HepG2 (cell line): ENCODE measurements at regions not wholly inside any gene's neighbourhood (a gene's known extent, or its start where the extent isn't known, plus 50 kb on each side); places are given as distances from the start of the nearest gene placed in this dataset.
A peak's percentile ranks its signal among the peaks of the same experiment; 100 is the strongest.

ENCODE experiments used
- ATAC-seq: fragments of 200-7000 bp; cut with Tn5 transposase; 3 replicates; pipeline ENCODE4 v1.9.1; 2020; ENCODE audit warnings: mild to moderate bottlenecking, moderate library complexity
- BruUV-seq: library from RNA; stranded (reverse); fragments of 400-500 nt; replicated peaks from 2 replicates; lab custom pipeline; 2021; lab: Mats Ljungman, UMichigan
- CTCF ChIA-PET: fragments of 300-600 bp; formaldehyde crosslinking; extraction: SDS; loops from one replicate; lab custom pipeline; 2021; ENCODE audit warnings: low total read pairs, inconsistent platforms, low intra/inter-chr PET ratio; lab: Yijun Ruan, JAX
- POLR2A ChIA-PET: fragments of 350-600 bp; sonication (Branson Sonifier 250); formaldehyde crosslinking; loops from one replicate; lab custom pipeline; 2020; ENCODE audit warnings: antibody characterized with exemption, inconsistent platforms; lab: Yijun Ruan, JAX
- DNase-seq: peaks from one replicate; pipeline ENCODE4 v3.0.0-alpha.2; 2015; ENCODE audit warnings: low spot score
- FAIRE-seq: peaks from 3 replicates; lab custom pipeline; 2011; peaks lifted over from hg19 to GRCh38; lab: Jason Lieb, UNC
- H2AFZ ChIP-seq: one replicate; pipeline ENCODE4 v1.6.1; 2011; ENCODE audit warnings: low read length, inconsistent platforms
- H3K27ac ChIP-seq: fragments of 300-600 bp; 3 replicates; pipeline ENCODE4 v1.8.0; 2011; ENCODE audit warnings: mixed run types, mild to moderate bottlenecking, mixed read lengths, low read length, inconsistent platforms; ENCODE audit not compliant: insufficient read depth; ENCODE audit errors: extremely low read length
- H3K27me3 ChIP-seq, 2 experiments: fragments of 200-600 bp in 1 of 2; 2 replicates in 1 of 2; 3 replicates in 1 of 2; pipeline versions ENCODE4 v1.6.0 to v1.8.0; 2011; ENCODE audit warnings: low read length in 2 of 2, mild to moderate bottlenecking in 2 of 2, moderate library complexity in 2 of 2, inconsistent platforms in 1 of 2; ENCODE audit not compliant: insufficient read depth in 2 of 2, control insufficient read depth in 1 of 2
- H3K36me3 ChIP-seq, 2 experiments: fragments of 200-600 bp in 1 of 2; replicated peaks in 1 of 2; 2 replicates in 1 of 2; 3 replicates in 1 of 2; pipeline versions ENCODE4 v1.5.1 to v1.8.0; 2011; ENCODE audit warnings: low read length in 2 of 2, inconsistent platforms in 1 of 2; ENCODE audit not compliant: insufficient read depth in 2 of 2, control insufficient read depth in 1 of 2
- H3K4me1 ChIP-seq: 2 replicates; pipeline ENCODE4 v1.5.1; 2012; ENCODE audit warnings: low read length, inconsistent platforms; ENCODE audit not compliant: insufficient read depth
- H3K4me2 ChIP-seq: 2 replicates; pipeline ENCODE4 v1.6.0; 2011; ENCODE audit warnings: low read depth, low read length, inconsistent platforms
- H3K4me3 ChIP-seq, 3 experiments: fragments of 200-600 bp in 1 of 3; sonication (generic), shearing (Covaris generic) in 1 of 3; replicated peaks in 1 of 3; 2 replicates each; pipeline ENCODE4 v1.5.1; 2011 to 2016; ENCODE audit warnings: low read length in 3 of 3, inconsistent platforms in 2 of 3, low read depth in 2 of 3, mild to moderate bottlenecking in 2 of 3, control low read depth in 1 of 3, mixed read lengths in 1 of 3; ENCODE audit not compliant: insufficient read depth in 1 of 3
- H3K79me2 ChIP-seq: one replicate; pipeline ENCODE4 v1.6.1; 2011; ENCODE audit warnings: low read length, inconsistent platforms; ENCODE audit not compliant: insufficient read depth
- H3K9ac ChIP-seq: 2 replicates; pipeline ENCODE4 v1.6.0; 2011; ENCODE audit warnings: mild to moderate bottlenecking, low read depth, low read length, inconsistent platforms; ENCODE audit not compliant: insufficient read depth
- H3K9me3 ChIP-seq: 2 replicates; pipeline ENCODE4 v1.5.1; 2012; ENCODE audit warnings: mild to moderate bottlenecking, low read length
- H4K20me1 ChIP-seq: 2 replicates; pipeline ENCODE4 v1.6.0; 2011; ENCODE audit warnings: inconsistent platforms, mild to moderate bottlenecking, low read length, moderate library complexity; ENCODE audit not compliant: insufficient read depth
- ELF3 ChIP-seq: IDR thresholded peaks from 2 replicates; pipeline ENCODE4 v1.6.1; 2016; ENCODE audit warnings: missing genetic modification reagents, missing compliant biosample characterization
- GATAD2A ChIP-seq: IDR thresholded peaks from 2 replicates; pipeline ENCODE4 v1.6.1; 2016
- GTF3A ChIP-seq: sonication (generic); formaldehyde crosslinking; conservative IDR thresholded peaks from 2 replicates; pipeline ENCODE4 v1.4.0; 2020; ENCODE audit warnings: mild to moderate bottlenecking, missing genetic modification reagents
- IRF2 ChIP-seq: IDR thresholded peaks from 2 replicates; pipeline ENCODE4 v1.6.1; 2018; ENCODE audit warnings: missing genetic modification reagents, missing compliant biosample characterization
- LCORL ChIP-seq, 2 experiments: fragments of 450-650 bp in 1 of 2; sonication (generic) in 1 of 2; formaldehyde crosslinking in 1 of 2; IDR thresholded peaks; 2 replicates each; pipeline versions ENCODE4 v1.5.0 to v1.6.1; 2017 to 2020; ENCODE audit warnings: antibody characterized with exemption in 1 of 2, missing genetic modification reagents in 1 of 2
- SAFB2 ChIP-seq: sonication (generic); formaldehyde crosslinking; IDR thresholded peaks from 2 replicates; pipeline ENCODE4 v1.5.1; 2020; ENCODE audit warnings: missing genetic modification reagents, low read depth, mild to moderate bottlenecking, borderline replicate concordance
- ZBTB38 ChIP-seq: sonication (generic); formaldehyde crosslinking; IDR thresholded peaks from 2 replicates; pipeline ENCODE4 v1.5.1; 2020; ENCODE audit warnings: mild to moderate bottlenecking, missing genetic modification reagents
- ZNF510 ChIP-seq: sonication (generic); formaldehyde crosslinking; IDR thresholded peaks from 2 replicates; pipeline ENCODE4 v1.4.0; 2020; ENCODE audit warnings: low read depth, mild to moderate bottlenecking, missing genetic modification reagents
- ZNF530 ChIP-seq: sonication (generic); formaldehyde crosslinking; IDR thresholded peaks from 2 replicates; pipeline ENCODE4 v1.5.0; 2020; ENCODE audit warnings: low read depth, mild to moderate bottlenecking, missing genetic modification reagents
- WGBS: methylation state at CpG from one replicate; pipeline ENCODE4 v1.1.6; 2017; ENCODE audit warnings: low lambda C conversion rate; 5-methylcytosine and 5-hydroxymethylcytosine counted together
- in situ Hi-C: cut with HindIII; loops from 2 replicates; pipeline ENCODE4 v1.10.0; 2017; ENCODE audit warnings: low pct_unique_long_range_greater_than_20kb; ENCODE audit not compliant: extremely low pct_ligation_motif_present
- intact Hi-C: fragments of 100-400 bp; cut with micrococcal nuclease; formaldehyde crosslinking; loops from one replicate; pipeline ENCODE4 v1.10.0; 2022; ENCODE audit not compliant: unreplicated experiment
- TF ChIP-seq, protein P1 (sequence below): sonication (generic); formaldehyde crosslinking; IDR thresholded peaks from 2 replicates; pipeline ENCODE4 v1.4.0; 2020; ENCODE audit warnings: missing genetic modification reagents
- TF ChIP-seq, protein P2 (sequence below): sonication (generic); formaldehyde crosslinking; IDR thresholded peaks from 2 replicates; pipeline ENCODE4 v1.5.1; 2020; ENCODE audit warnings: mild to moderate bottlenecking, missing genetic modification reagents

DNA sequence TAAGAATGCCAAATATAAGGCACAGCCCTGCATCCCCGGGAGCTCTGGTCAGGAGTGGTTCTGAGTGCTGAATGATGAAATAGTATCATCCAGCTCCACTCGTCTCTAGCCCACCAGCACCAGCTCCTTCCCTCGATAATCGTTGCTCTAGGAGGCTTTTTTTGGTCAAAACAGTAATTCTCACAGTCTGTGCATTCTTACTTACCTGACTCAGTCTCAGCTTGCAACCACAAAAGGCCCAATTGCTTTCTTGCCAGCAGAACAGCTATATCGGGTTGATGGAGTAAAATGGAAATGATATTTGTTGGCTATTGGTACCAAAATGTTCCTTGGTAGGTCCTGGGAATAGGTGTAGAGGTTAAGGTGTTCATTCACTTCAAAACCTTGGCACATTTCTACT is 94.8 kb downstream of the BMP4 start:
- no peak for FAIRE-seq
- in situ Hi-C loops: no loop called here
- POLR2A ChIA-PET: no interaction called here

GRCh38 chr14:53858345-53858684 is 98.3 kb downstream of the BMP4 start:
- BruUV-seq: no TSS peak
- peaks cover 72% of the 10 kb centered on the region for H3K4me1 ChIP-seq
- H3K36me3 ChIP-seq: no peaks in the 10 kb centered on the region
- H4K20me1 ChIP-seq: no peaks in the 10 kb centered on the region
- no peaks in the 10 kb centered on the region for H3K79me2 ChIP-seq
- no peaks in the 10 kb centered on the region for H3K9me3 ChIP-seq
- no peaks in the 10 kb centered on the region for H3K27me3 ChIP-seq
- WGBS: 0% methylated on average over 1 of the region's 1 CpG
- FAIRE-seq: no peak
- in situ Hi-C loops: no loop called here
- H3K4me3 ChIP-seq: no peak overlapping the region
- peak overlapping the region; percentile 30; the same call in 1 of the 2 replicates for H3K4me2 ChIP-seq
- peak; percentile 37 for DNase-seq
- intact Hi-C loops: no loop called here
- ChIA-PET POLR2A (interaction anchor here (0.7 to 1.0 kb wide), 3 partner anchors 13 to 245 kb away, joined by 3 read pairs; no protein-coding TSS in a partner anchor), CTCF (no interaction called here)
- H2AFZ ChIP-seq: no peak overlapping the region
- H3K9ac ChIP-seq: peak overlapping the region; percentile 45; the same call in 1 of the 2 replicates
- peak; percentile 64; the same call in 2 of the 3 replicates for ATAC-seq
- H3K27ac ChIP-seq: peak overlapping the region; percentile 72
- TF ChIP-seq, protein P1, sequence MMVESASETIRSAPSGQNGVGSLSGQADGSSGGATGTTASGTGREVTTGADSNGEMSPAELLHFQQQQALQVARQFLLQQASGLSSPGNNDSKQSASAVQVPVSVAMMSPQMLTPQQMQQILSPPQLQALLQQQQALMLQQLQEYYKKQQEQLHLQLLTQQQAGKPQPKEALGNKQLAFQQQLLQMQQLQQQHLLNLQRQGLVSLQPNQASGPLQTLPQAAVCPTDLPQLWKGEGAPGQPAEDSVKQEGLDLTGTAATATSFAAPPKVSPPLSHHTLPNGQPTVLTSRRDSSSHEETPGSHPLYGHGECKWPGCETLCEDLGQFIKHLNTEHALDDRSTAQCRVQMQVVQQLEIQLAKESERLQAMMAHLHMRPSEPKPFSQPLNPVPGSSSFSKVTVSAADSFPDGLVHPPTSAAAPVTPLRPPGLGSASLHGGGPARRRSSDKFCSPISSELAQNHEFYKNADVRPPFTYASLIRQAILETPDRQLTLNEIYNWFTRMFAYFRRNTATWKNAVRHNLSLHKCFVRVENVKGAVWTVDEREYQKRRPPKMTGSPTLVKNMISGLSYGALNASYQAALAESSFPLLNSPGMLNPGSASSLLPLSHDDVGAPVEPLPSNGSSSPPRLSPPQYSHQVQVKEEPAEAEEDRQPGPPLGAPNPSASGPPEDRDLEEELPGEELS (CRISPR knock-in tag): peak; percentile 48; the same call in 1 of the 2 replicates
- no peak for TF ChIP-seq LCORL (IDR thresholded peaks at IDR 0.05)
- 0 out of 2 replicates have a peak, but pooled peaks have one; percentile 30 for TF ChIP-seq LCORL (CRISPR knock-in tag; IDR thresholded peaks at IDR 0.05)
- peak; percentile 13; the same call in 1 of the 2 replicates for TF ChIP-seq ELF3 (CRISPR knock-in tag)
- TF ChIP-seq GATAD2A (CRISPR knock-in tag): no peak

More for the DNA sequence above, 94.8 kb downstream of the BMP4 start:
- H3K4me1 ChIP-seq: peaks cover 40% of the 10 kb centered on the region
- CTCF ChIA-PET: no interaction called here
- WGBS: 99% methylated on average over 5 of the region's 5 CpGs
- no peaks in the 10 kb centered on the region for H3K9me3 ChIP-seq
- no peak overlapping the region for H3K4me2 ChIP-seq
- no peak overlapping the region for H2AFZ ChIP-seq
- no peaks in the 10 kb centered on the region for H3K36me3 ChIP-seq
- H4K20me1 ChIP-seq: no peaks in the 10 kb centered on the region
- H3K4me3 ChIP-seq: no peak overlapping the region
- H3K27ac ChIP-seq: no peak overlapping the region
- no peak for ATAC-seq
- DNase-seq: no peak
- intact Hi-C loops: no loop called here
- no peaks in the 10 kb centered on the region for H3K79me2 ChIP-seq
- BruUV-seq: no TSS peak
- H3K9ac ChIP-seq: no peak overlapping the region
- no peaks in the 10 kb centered on the region for H3K27me3 ChIP-seq
- TF ChIP-seq SAFB2 (CRISPR knock-in tag): no peak
- TF ChIP-seq ELF3 (CRISPR knock-in tag): no peak
- no peak for TF ChIP-seq ZNF530 (CRISPR knock-in tag)
- TF ChIP-seq, protein P2, sequence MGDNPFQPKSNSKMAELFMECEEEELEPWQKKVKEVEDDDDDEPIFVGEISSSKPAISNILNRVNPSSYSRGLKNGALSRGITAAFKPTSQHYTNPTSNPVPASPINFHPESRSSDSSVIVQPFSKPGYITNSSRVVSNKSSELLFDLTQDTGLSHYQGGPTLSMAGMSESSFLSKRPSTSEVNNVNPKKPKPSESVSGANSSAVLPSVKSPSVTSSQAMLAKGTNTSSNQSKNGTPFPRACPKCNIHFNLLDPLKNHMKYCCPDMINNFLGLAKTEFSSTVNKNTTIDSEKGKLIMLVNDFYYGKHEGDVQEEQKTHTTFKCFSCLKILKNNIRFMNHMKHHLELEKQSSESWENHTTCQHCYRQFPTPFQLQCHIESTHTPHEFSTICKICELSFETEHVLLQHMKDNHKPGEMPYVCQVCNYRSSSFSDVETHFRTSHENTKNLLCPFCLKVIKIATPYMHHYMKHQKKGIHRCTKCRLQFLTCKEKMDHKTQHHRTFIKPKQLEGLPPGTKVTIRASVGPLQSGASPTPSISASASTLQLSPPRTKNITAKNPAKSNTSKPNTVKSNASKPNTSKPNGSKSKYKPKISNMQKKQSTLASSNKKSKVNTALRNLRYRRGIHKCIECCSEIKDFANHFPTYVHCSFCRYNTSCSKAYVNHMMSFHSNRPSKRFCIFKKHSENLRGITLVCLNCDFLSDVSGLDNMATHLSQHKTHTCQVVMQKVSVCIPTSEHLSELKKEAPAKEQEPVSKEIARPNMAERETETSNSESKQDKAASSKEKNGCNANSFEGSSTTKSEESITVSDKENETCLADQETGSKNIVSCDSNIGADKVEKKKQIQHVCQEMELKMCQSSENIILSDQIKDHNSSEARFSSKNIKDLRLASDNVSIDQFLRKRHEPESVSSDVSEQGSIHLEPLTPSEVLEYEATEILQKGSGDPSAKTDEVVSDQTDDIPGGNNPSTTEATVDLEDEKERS (CRISPR knock-in tag): no peak
- no peak for TF ChIP-seq ZNF510 (CRISPR knock-in tag)
- TF ChIP-seq IRF2: no peak
- TF ChIP-seq GTF3A (CRISPR knock-in tag): no peak
- no peak for TF ChIP-seq ZBTB38 (CRISPR knock-in tag)
